ENCODE measurements at regions not wholly inside any gene's neighbourhood (a gene's known extent, or its start where the extent isn't known, plus 50 kb on each side); places are given as distances from the start of the nearest gene placed in this dataset.

DNA sequence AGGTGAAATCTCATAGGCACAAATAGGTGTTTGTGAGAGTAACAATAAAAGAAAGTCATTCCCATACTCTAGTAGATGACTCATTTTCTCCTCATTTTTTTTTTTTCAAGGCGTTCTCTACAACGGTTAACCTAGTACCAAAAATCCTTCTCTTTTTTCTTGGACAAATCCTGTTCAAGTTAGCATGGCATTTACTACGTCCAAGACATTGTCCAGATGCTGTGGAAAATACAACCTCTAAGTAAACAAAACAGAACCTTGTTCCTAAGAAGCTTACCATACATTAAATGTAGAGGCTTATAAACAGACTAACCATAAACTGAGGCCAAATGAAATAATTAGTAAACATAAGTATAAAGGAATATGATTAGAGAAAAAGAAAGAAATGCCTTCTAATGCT lies 76.2 kb upstream of the RGS4 start:
- TF ChIP-seq EZH2 (IDR thresholded peaks at IDR 0.05; ENCODE audit: borderline replicate concordance, low read length): no peak
- TF ChIP-seq, protein P1, sequence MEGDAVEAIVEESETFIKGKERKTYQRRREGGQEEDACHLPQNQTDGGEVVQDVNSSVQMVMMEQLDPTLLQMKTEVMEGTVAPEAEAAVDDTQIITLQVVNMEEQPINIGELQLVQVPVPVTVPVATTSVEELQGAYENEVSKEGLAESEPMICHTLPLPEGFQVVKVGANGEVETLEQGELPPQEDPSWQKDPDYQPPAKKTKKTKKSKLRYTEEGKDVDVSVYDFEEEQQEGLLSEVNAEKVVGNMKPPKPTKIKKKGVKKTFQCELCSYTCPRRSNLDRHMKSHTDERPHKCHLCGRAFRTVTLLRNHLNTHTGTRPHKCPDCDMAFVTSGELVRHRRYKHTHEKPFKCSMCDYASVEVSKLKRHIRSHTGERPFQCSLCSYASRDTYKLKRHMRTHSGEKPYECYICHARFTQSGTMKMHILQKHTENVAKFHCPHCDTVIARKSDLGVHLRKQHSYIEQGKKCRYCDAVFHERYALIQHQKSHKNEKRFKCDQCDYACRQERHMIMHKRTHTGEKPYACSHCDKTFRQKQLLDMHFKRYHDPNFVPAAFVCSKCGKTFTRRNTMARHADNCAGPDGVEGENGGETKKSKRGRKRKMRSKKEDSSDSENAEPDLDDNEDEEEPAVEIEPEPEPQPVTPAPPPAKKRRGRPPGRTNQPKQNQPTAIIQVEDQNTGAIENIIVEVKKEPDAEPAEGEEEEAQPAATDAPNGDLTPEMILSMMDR (IDR thresholded peaks at IDR 0.05; ENCODE audit: low read length): no peak
